ENCODE measurements at regions not wholly inside any gene's neighbourhood (a gene's known extent, or its start where the extent isn't known, plus 50 kb on each side); places are given as distances from the start of the nearest gene placed in this dataset.

DNA sequence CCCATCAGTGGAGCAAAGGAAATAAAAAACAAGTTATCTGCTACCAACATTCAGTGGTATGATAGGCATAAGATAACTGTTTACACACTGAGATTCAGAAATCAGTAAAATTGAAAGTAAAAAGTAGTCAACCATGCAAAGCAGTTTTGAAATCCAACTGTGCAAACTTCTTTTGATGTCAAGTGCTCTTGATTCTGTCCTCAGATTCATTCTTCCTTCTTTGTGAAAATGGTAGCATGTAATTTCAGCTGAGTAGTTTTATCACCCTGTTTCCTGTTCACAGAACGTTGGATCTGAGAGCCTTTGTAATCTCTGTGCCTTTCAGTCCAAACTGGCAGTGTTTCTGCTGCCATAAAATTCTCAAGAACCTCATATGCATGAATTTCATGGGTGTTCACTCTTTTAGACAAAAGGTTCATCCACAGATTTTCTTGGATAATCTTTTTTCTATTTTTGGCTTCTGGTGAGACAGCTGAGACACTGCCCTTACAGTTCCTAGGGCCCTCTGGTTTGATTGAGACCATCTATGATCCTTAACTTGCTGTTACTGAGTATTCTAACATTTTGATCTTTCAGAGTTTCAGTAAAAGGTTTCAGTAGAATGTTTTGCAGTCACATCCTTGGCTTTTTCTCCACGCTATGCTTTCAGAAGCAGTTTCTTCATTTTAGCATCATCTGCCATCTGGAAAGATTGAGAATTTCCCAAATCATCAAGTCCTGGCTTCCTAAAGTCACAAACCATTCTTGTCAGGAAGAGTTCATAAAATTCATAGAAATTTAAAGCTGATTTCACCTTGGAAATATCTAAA lies 272.3 kb upstream of the EPHA4 start:
- TF ChIP-seq CTCF (IDR thresholded peaks at IDR 0.05; ENCODE audit: insufficient read depth, low read length, poor library complexity, severe bottlenecking) = no peak
- no peak for TF ChIP-seq EZH2phosphoT487 (conservative IDR thresholded peaks at IDR 0.05; ENCODE audit: low read length)
